SK-N-SH treated with all-trans-retinoic acid at 6 μM for 48 hours (cell line): ENCODE measurements at regions not wholly inside any gene's neighbourhood (a gene's known extent, or its start where the extent isn't known, plus 50 kb on each side); places are given as distances from the start of the nearest gene placed in this dataset.

ENCODE experiments used
- BACH2 ChIP-seq: fragments of 250-450 bp; sonication (Bioruptor Pico); IDR thresholded peaks from 2 replicates; pipeline ENCODE4 v1.9.0; 2021; ENCODE audit warnings: mild to moderate bottlenecking, borderline replicate concordance
- CSDC2 ChIP-seq: fragments of 250-450 bp; sonication (Bioruptor Pico); IDR thresholded peaks from 2 replicates; pipeline ENCODE4 v1.5.0; 2020; ENCODE audit warnings: mild to moderate bottlenecking, moderate library complexity
- GLIS3 ChIP-seq: fragments of 250-450 bp; sonication (Bioruptor Pico); IDR thresholded peaks from 2 replicates; pipeline ENCODE4 v1.5.0; 2020; ENCODE audit warnings: mild to moderate bottlenecking, moderate library complexity
- ISL1 ChIP-seq: fragments of 250-450 bp; sonication (Bioruptor Pico); IDR thresholded peaks from 2 replicates; pipeline ENCODE4 v2.1.2; 2022; ENCODE audit warnings: mild to moderate bottlenecking, moderate library complexity
- OSR1 ChIP-seq: fragments of 250-450 bp; sonication (Bioruptor Pico); IDR thresholded peaks from 2 replicates; pipeline ENCODE4 v1.8.0; 2022; ENCODE audit warnings: moderate library complexity, mild to moderate bottlenecking, inconsistent platforms
- ZFP3 ChIP-seq: fragments of 250-450 bp; sonication (Bioruptor Pico); IDR thresholded peaks from 2 replicates; pipeline ENCODE4 v1.5.0; 2020; ENCODE audit warnings: mild to moderate bottlenecking, moderate library complexity
- ZNF565 ChIP-seq: fragments of 450-650 bp; formaldehyde crosslinking; conservative IDR thresholded peaks from 2 replicates; pipeline ENCODE4 v1.5.0; 2020; ENCODE audit warnings: low read depth, mild to moderate bottlenecking, moderate library complexity
- ZNF70 ChIP-seq: fragments of 450-650 bp; formaldehyde crosslinking; IDR thresholded peaks from 2 replicates; pipeline ENCODE4 v1.5.0; 2020; ENCODE audit warnings: mild to moderate bottlenecking, moderate library complexity
- TF ChIP-seq, protein P1 (sequence below): fragments of 250-450 bp; sonication (Bioruptor Pico); IDR thresholded peaks from 2 replicates; pipeline ENCODE4 v1.5.1; 2021; ENCODE audit warnings: mild to moderate bottlenecking, moderate library complexity
- TF ChIP-seq, protein P2 (sequence below): fragments of 250-450 bp; sonication (Bioruptor Pico); IDR thresholded peaks from 2 replicates; pipeline ENCODE4 v1.8.0; 2020; ENCODE audit warnings: mild to moderate bottlenecking, moderate library complexity, borderline replicate concordance
- TF ChIP-seq, protein P3 (sequence below): fragments of 250-450 bp; sonication (Bioruptor Pico); IDR thresholded peaks from 2 replicates; pipeline ENCODE4 v1.5.1; 2020; ENCODE audit warnings: low read depth, mild to moderate bottlenecking, moderate library complexity

DNA sequence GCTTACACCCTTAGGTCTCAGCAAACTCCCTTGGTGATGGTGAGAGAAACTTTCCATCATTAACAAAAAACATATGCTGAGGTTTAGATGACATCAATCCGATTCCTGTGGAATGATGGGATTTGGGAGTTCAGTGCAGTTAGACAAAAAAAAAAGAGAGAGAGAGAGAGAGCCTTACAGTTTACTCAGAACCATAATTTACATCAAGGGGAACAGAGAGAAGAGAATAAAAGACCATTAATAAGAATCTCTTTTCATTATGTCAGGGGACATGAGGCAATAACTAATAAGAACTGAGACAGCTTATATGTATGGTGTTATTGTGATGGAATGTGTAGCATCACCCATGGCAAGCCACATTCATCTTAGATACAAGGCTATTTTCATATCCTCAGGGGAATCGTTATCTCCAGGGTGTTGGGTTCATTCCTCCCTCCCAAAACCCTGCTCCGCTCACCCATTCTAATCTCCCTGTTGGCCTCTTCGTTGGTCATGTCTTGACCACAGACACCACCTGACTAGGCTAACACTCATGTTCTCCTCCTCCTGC, 175.7 kb upstream of the MXRA5 start:
- TF ChIP-seq ZFP3 (CRISPR knock-in tag) (no peak), ISL1 (CRISPR knock-in tag) (no peak), ZNF70 (CRISPR knock-in tag) (no peak), CSDC2 (CRISPR knock-in tag) (no peak), BACH2 (CRISPR knock-in tag) (no peak), GLIS3 (CRISPR knock-in tag) (no peak), OSR1 (CRISPR knock-in tag) (no peak), ZNF565 (CRISPR knock-in tag) (no peak)
- TF ChIP-seq, protein P1, sequence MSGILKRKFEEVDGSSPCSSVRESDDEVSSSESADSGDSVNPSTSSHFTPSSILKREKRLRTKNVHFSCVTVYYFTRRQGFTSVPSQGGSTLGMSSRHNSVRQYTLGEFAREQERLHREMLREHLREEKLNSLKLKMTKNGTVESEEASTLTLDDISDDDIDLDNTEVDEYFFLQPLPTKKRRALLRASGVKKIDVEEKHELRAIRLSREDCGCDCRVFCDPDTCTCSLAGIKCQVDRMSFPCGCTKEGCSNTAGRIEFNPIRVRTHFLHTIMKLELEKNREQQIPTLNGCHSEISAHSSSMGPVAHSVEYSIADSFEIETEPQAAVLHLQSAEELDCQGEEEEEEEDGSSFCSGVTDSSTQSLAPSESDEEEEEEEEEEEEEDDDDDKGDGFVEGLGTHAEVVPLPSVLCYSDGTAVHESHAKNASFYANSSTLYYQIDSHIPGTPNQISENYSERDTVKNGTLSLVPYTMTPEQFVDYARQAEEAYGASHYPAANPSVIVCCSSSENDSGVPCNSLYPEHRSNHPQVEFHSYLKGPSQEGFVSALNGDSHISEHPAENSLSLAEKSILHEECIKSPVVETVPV (CRISPR knock-in tag) = no peak
- TF ChIP-seq, protein P2, sequence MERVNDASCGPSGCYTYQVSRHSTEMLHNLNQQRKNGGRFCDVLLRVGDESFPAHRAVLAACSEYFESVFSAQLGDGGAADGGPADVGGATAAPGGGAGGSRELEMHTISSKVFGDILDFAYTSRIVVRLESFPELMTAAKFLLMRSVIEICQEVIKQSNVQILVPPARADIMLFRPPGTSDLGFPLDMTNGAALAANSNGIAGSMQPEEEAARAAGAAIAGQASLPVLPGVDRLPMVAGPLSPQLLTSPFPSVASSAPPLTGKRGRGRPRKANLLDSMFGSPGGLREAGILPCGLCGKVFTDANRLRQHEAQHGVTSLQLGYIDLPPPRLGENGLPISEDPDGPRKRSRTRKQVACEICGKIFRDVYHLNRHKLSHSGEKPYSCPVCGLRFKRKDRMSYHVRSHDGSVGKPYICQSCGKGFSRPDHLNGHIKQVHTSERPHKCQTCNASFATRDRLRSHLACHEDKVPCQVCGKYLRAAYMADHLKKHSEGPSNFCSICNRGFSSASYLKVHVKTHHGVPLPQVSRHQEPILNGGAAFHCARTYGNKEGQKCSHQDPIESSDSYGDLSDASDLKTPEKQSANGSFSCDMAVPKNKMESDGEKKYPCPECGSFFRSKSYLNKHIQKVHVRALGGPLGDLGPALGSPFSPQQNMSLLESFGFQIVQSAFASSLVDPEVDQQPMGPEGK = no peak
- TF ChIP-seq, protein P3, sequence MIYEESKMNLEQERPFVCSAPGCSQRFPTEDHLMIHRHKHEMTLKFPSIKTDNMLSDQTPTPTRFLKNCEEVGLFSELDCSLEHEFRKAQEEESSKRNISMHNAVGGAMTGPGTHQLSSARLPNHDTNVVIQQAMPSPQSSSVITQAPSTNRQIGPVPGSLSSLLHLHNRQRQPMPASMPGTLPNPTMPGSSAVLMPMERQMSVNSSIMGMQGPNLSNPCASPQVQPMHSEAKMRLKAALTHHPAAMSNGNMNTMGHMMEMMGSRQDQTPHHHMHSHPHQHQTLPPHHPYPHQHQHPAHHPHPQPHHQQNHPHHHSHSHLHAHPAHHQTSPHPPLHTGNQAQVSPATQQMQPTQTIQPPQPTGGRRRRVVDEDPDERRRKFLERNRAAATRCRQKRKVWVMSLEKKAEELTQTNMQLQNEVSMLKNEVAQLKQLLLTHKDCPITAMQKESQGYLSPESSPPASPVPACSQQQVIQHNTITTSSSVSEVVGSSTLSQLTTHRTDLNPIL = no peak
